Fibroblast of lung (primary cell): ENCODE measurements at regions not wholly inside any gene's neighbourhood (a gene's known extent, or its start where the extent isn't known, plus 50 kb on each side); places are given as distances from the start of the nearest gene placed in this dataset.

ENCODE experiments used
- EZH2 ChIP-seq: IDR thresholded peaks from 2 replicates; pipeline ENCODE4 v1.5.1; 2012; ENCODE audit warnings: low read length, control low read depth, mild to moderate bottlenecking; ENCODE audit errors: missing control alignments
- TF ChIP-seq, protein P1 (sequence below), 2 donors: IDR thresholded peaks in 1 of 2; conservative IDR thresholded peaks in 1 of 2; 1 replicate in 1 of 2; 2 replicates in 1 of 2; pipeline ENCODE4 v1.5.1; 2011 to 2012; ENCODE audit warnings: low read length in 2 of 2, control low read depth in 1 of 2, inconsistent platforms in 1 of 2, low read depth in 1 of 2, mild to moderate bottlenecking in 1 of 2

DNA sequence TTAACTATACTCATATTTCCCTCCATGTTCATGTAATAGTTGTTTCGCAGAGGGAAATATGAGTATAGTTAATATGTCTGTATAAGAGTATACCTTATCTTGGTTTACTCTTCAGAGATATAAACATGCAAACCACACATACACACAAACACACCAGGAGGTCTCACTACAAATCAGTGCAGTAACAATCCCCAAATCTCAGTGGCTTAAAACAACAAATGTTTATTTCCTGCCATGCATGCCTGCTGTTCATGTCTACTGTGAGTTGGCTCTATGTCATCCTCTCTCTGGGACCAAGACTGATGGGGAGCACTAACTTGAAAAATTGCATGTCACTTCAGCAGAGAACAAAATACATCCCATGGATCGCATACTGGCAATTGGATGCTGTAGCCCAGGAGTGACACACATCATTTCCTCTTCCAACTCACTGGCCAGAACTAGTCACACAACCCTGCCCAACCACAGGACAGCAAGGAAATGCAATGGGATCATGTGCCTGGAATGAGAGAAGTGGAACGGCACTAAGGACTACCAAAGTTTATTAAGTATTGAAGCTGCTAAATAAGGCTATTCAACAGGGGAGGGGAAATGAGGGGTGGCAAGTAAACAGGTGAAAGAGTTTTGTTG lies 89.0 kb upstream of the DTNBP1 start:
- TF ChIP-seq, protein P1, sequence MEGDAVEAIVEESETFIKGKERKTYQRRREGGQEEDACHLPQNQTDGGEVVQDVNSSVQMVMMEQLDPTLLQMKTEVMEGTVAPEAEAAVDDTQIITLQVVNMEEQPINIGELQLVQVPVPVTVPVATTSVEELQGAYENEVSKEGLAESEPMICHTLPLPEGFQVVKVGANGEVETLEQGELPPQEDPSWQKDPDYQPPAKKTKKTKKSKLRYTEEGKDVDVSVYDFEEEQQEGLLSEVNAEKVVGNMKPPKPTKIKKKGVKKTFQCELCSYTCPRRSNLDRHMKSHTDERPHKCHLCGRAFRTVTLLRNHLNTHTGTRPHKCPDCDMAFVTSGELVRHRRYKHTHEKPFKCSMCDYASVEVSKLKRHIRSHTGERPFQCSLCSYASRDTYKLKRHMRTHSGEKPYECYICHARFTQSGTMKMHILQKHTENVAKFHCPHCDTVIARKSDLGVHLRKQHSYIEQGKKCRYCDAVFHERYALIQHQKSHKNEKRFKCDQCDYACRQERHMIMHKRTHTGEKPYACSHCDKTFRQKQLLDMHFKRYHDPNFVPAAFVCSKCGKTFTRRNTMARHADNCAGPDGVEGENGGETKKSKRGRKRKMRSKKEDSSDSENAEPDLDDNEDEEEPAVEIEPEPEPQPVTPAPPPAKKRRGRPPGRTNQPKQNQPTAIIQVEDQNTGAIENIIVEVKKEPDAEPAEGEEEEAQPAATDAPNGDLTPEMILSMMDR (conservative IDR thresholded peaks at IDR 0.05 in 1 of 2, IDR thresholded peaks at IDR 0.05 in 1 of 2; ENCODE audit: low read depth in 1 of 2, low read length in 2 of 2) = no peak
- TF ChIP-seq EZH2 = no peak
